ENCODE measurements at regions not wholly inside any gene's neighbourhood (a gene's known extent, or its start where the extent isn't known, plus 50 kb on each side); places are given as distances from the start of the nearest gene placed in this dataset.

- 93% methylated on average over 3 of the region's 3 CpGs for WGBS
- Histone ChIP-seq H3K9me3 (ENCODE audit: insufficient read depth, low read depth, low read length) (no peaks in the 10 kb centered on the region), H3K4me3 (ENCODE audit: low read length) (no peak overlapping the region)
Measured at GRCh38 chr10:14449293-14449815, 118.6 kb upstream of the FRMD4A start.

GRCh38 chr10:14448197-14448990, 117.7 kb upstream of the FRMD4A start:
- H3K4me3 ChIP-seq (ENCODE audit: low read length), result no peak overlapping the region
- WGBS, result 76% methylated on average over 12 of the region's 12 CpGs
- H3K4me1 ChIP-seq (ENCODE audit: insufficient read depth, low read length), result no peaks in the 10 kb centered on the region
- no peak overlapping the region for H3K27ac ChIP-seq (ENCODE audit: low read depth, low read length)
- no peaks in the 10 kb centered on the region for H3K36me3 ChIP-seq (ENCODE audit: insufficient read depth, low read length)
- H3K9me3 ChIP-seq (ENCODE audit: insufficient read depth, low read depth, low read length), result no peaks in the 10 kb centered on the region
- H3K9ac ChIP-seq (ENCODE audit: low read depth, low read length), result no peak overlapping the region
- no peaks in the 10 kb centered on the region for H3K27me3 ChIP-seq (ENCODE audit: insufficient read depth, low read length)

More at GRCh38 chr10:14449293-14449815, 118.6 kb upstream of the FRMD4A start:
- Histone ChIP-seq H3K4me1 (ENCODE audit: insufficient read depth, low read length) (no peaks in the 10 kb centered on the region), H3K36me3 (ENCODE audit: insufficient read depth, low read length) (no peaks in the 10 kb centered on the region), H3K27ac (ENCODE audit: low read depth, low read length) (no peak overlapping the region), H3K9ac (ENCODE audit: low read depth, low read length) (no peak overlapping the region), H3K27me3 (ENCODE audit: insufficient read depth, low read length) (no peaks in the 10 kb centered on the region)

GRCh38 chr10:14447094-14447839, 116.5 kb upstream of the FRMD4A start:
- Histone ChIP-seq H3K4me1 (ENCODE audit: insufficient read depth, low read length) (no peaks in the 10 kb centered on the region), H3K27me3 (ENCODE audit: insufficient read depth, low read length) (no peaks in the 10 kb centered on the region), H3K9ac (ENCODE audit: low read depth, low read length) (no peak overlapping the region), H3K9me3 (ENCODE audit: insufficient read depth, low read depth, low read length) (no peaks in the 10 kb centered on the region), H3K4me3 (ENCODE audit: low read length) (no peak overlapping the region), H3K27ac (ENCODE audit: low read depth, low read length) (no peak overlapping the region), H3K36me3 (ENCODE audit: insufficient read depth, low read length) (no peaks in the 10 kb centered on the region)
- WGBS, result 88% methylated on average over 10 of the region's 10 CpGs

- no peaks in the 10 kb centered on the region for H3K27me3 ChIP-seq (ENCODE audit: insufficient read depth, low read length)
- H3K9me3 ChIP-seq (ENCODE audit: insufficient read depth, low read depth, low read length), result no peaks in the 10 kb centered on the region
- no peak overlapping the region for H3K9ac ChIP-seq (ENCODE audit: low read depth, low read length)
- no peaks in the 10 kb centered on the region for H3K4me1 ChIP-seq (ENCODE audit: insufficient read depth, low read length)
- H3K4me3 ChIP-seq (ENCODE audit: low read length), result no peak overlapping the region
- WGBS, result 92% methylated on average over 8 of the region's 8 CpGs
- no peaks in the 10 kb centered on the region for H3K36me3 ChIP-seq (ENCODE audit: insufficient read depth, low read length)
- no peak overlapping the region for H3K27ac ChIP-seq (ENCODE audit: low read depth, low read length)
Measured at GRCh38 chr10:14439451-14440259, 108.9 kb upstream of the FRMD4A start.

GRCh38 chr10:14438576-14438975, 107.9 kb upstream of the FRMD4A start:
- Histone ChIP-seq H3K4me3 (ENCODE audit: low read length) (no peak overlapping the region), H3K9me3 (ENCODE audit: insufficient read depth, low read depth, low read length) (no peaks in the 10 kb centered on the region), H3K27me3 (ENCODE audit: insufficient read depth, low read length) (no peaks in the 10 kb centered on the region), H3K27ac (ENCODE audit: low read depth, low read length) (no peak overlapping the region), H3K4me1 (ENCODE audit: insufficient read depth, low read length) (no peaks in the 10 kb centered on the region), H3K9ac (ENCODE audit: low read depth, low read length) (no peak overlapping the region), H3K36me3 (ENCODE audit: insufficient read depth, low read length) (no peaks in the 10 kb centered on the region)
- 95% methylated on average over 7 of the region's 7 CpGs for WGBS

- H3K27me3 ChIP-seq (ENCODE audit: insufficient read depth, low read length), result no peaks in the 10 kb centered on the region
- no peak overlapping the region for H3K27ac ChIP-seq (ENCODE audit: low read depth, low read length)
- H3K9me3 ChIP-seq (ENCODE audit: insufficient read depth, low read depth, low read length), result no peaks in the 10 kb centered on the region
- H3K36me3 ChIP-seq (ENCODE audit: insufficient read depth, low read length), result no peaks in the 10 kb centered on the region
- no peak overlapping the region for H3K9ac ChIP-seq (ENCODE audit: low read depth, low read length)
- H3K4me1 ChIP-seq (ENCODE audit: insufficient read depth, low read length), result no peaks in the 10 kb centered on the region
- 100% methylated on average over 1 of the region's 1 CpG for WGBS
- H3K4me3 ChIP-seq (ENCODE audit: low read length), result no peak overlapping the region
Measured at GRCh38 chr10:14438057-14438456, 107.3 kb upstream of the FRMD4A start.

GRCh38 chr10:14435976-14436632, 105.4 kb upstream of the FRMD4A start:
- Histone ChIP-seq H3K4me3 (ENCODE audit: low read length) (no peak overlapping the region), H3K27ac (ENCODE audit: low read depth, low read length) (no peak overlapping the region), H3K27me3 (ENCODE audit: insufficient read depth, low read length) (no peaks in the 10 kb centered on the region), H3K9ac (ENCODE audit: low read depth, low read length) (no peak overlapping the region), H3K9me3 (ENCODE audit: insufficient read depth, low read depth, low read length) (no peaks in the 10 kb centered on the region), H3K4me1 (ENCODE audit: insufficient read depth, low read length) (no peaks in the 10 kb centered on the region), H3K36me3 (ENCODE audit: insufficient read depth, low read length) (no peaks in the 10 kb centered on the region)
- 96% methylated on average over 7 of the region's 7 CpGs for WGBS

GRCh38 chr10:14433147-14433546, 102.4 kb upstream of the FRMD4A start:
- H3K36me3 ChIP-seq (ENCODE audit: insufficient read depth, low read length), result no peaks in the 10 kb centered on the region
- no peaks in the 10 kb centered on the region for H3K27me3 ChIP-seq (ENCODE audit: insufficient read depth, low read length)
- no peak overlapping the region for H3K27ac ChIP-seq (ENCODE audit: low read depth, low read length)
- H3K4me3 ChIP-seq (ENCODE audit: low read length), result no peak overlapping the region
- H3K9me3 ChIP-seq (ENCODE audit: insufficient read depth, low read depth, low read length), result no peaks in the 10 kb centered on the region
- H3K4me1 ChIP-seq (ENCODE audit: insufficient read depth, low read length), result peaks cover 20% of the 10 kb centered on the region
- H3K9ac ChIP-seq (ENCODE audit: low read depth, low read length), result no peak overlapping the region
- WGBS, result 92% methylated on average over 2 of the region's 2 CpGs

GRCh38 chr10:14431868-14432267, 101.1 kb upstream of the FRMD4A start:
- no peaks in the 10 kb centered on the region for H3K36me3 ChIP-seq (ENCODE audit: insufficient read depth, low read length)
- H3K4me1 ChIP-seq (ENCODE audit: insufficient read depth, low read length), result peaks cover 26% of the 10 kb centered on the region
- no peak overlapping the region for H3K27ac ChIP-seq (ENCODE audit: low read depth, low read length)
- peaks cover 2% of the 10 kb centered on the region; the same call in 1 of the 2 replicates for H3K9me3 ChIP-seq (ENCODE audit: insufficient read depth, low read depth, low read length)
- WGBS, result 90% methylated on average over 4 of the region's 4 CpGs
- H3K4me3 ChIP-seq (ENCODE audit: low read length), result no peak overlapping the region
- H3K9ac ChIP-seq (ENCODE audit: low read depth, low read length), result no peak overlapping the region
- H3K27me3 ChIP-seq (ENCODE audit: insufficient read depth, low read length), result no peaks in the 10 kb centered on the region

- peak overlapping the region; percentile 29; the same call in 1 of the 2 replicates for H3K9ac ChIP-seq (ENCODE audit: low read depth, low read length)
- H3K9me3 ChIP-seq (ENCODE audit: insufficient read depth, low read depth, low read length), result peaks cover 4% of the 10 kb centered on the region; the same call in 1 of the 2 replicates
- no peaks in the 10 kb centered on the region for H3K27me3 ChIP-seq (ENCODE audit: insufficient read depth, low read length)
- H3K36me3 ChIP-seq (ENCODE audit: insufficient read depth, low read length), result no peaks in the 10 kb centered on the region
- peak overlapping the region; percentile 86 for H3K27ac ChIP-seq (ENCODE audit: low read depth, low read length)
- WGBS, result 18% methylated on average over 5 of the region's 6 CpGs
- peak overlapping the region; percentile 40 for H3K4me3 ChIP-seq (ENCODE audit: low read length)
- peaks cover 38% of the 10 kb centered on the region for H3K4me1 ChIP-seq (ENCODE audit: insufficient read depth, low read length)
Measured at GRCh38 chr10:14429043-14429700, 98.4 kb upstream of the FRMD4A start.

Measured in HUES64 (cell line).